Caki2 (cell line): ENCODE measurements at regions not wholly inside any gene's neighbourhood (a gene's known extent, or its start where the extent isn't known, plus 50 kb on each side); places are given as distances from the start of the nearest gene placed in this dataset.

ENCODE experiments used
- DNase-seq: peaks from one replicate; pipeline ENCODE4 v3.0.0-alpha.2; 2015; ENCODE audit warnings: low read depth
- in situ Hi-C: cut with HindIII; loops from 2 replicates; pipeline ENCODE4 v1.10.0; 2016; ENCODE audit warnings: low sequenced_read_pairs, low pct_unique_long_range_greater_than_20kb, mixed read lengths

GRCh38 chr2:147715807-147716206 lies 129.0 kb upstream of the ACVR2A start:
- in situ Hi-C loops: no loop called here
- DNase-seq: no peak

GRCh38 chr2:147714582-147714981 lies 130.2 kb upstream of the ACVR2A start:
- in situ Hi-C loops: no loop called here
- DNase-seq: no peak

GRCh38 chr2:147713349-147713748 lies 131.5 kb upstream of the ACVR2A start:
- DNase-seq: no peak
- in situ Hi-C loops: no loop called here

- DNase-seq: no peak
- in situ Hi-C loops: no loop called here
Observed at GRCh38 chr2:147712051-147712450, 132.8 kb upstream of the ACVR2A start.

GRCh38 chr2:147711031-147711430 lies 133.8 kb upstream of the ACVR2A start:
- DNase-seq: no peak
- in situ Hi-C loops: no loop called here

- in situ Hi-C loops: no loop called here
- no peak for DNase-seq
Observed at GRCh38 chr2:147709655-147710054, 135.2 kb upstream of the ACVR2A start.

- in situ Hi-C loops: no loop called here
- DNase-seq: no peak
Observed at GRCh38 chr2:147703171-147703570, 141.7 kb upstream of the ACVR2A start.

- no peak for DNase-seq
- in situ Hi-C loops: no loop called here
Observed at GRCh38 chr2:147698166-147698565, 146.7 kb upstream of the ACVR2A start.

GRCh38 chr2:147696426-147696825 lies 148.4 kb upstream of the ACVR2A start:
- no peak for DNase-seq

GRCh38 chr2:147689220-147689909 lies 155.5 kb upstream of the ACVR2A start:
- in situ Hi-C loops: no loop called here
- no peak for DNase-seq

More at GRCh38 chr2:147696426-147696825, 148.4 kb upstream of the ACVR2A start:
- in situ Hi-C loops: no loop called here

GRCh38 chr2:147688242-147688641 lies 156.6 kb upstream of the ACVR2A start:
- in situ Hi-C loops: no loop called here
- no peak for DNase-seq

GRCh38 chr2:147686365-147686764 lies 158.5 kb upstream of the ACVR2A start:
- DNase-seq: no peak

GRCh38 chr2:147684903-147685302 lies 159.9 kb upstream of the ACVR2A start:
- DNase-seq: no peak
- in situ Hi-C loops: no loop called here

More at GRCh38 chr2:147686365-147686764, 158.5 kb upstream of the ACVR2A start:
- in situ Hi-C loops: no loop called here

- in situ Hi-C loops: no loop called here
- DNase-seq: no peak
Observed at GRCh38 chr2:147683380-147683779, 161.4 kb upstream of the ACVR2A start.

- in situ Hi-C loops: no loop called here
- DNase-seq: no peak
Observed at GRCh38 chr2:147681093-147681492, 163.7 kb upstream of the ACVR2A start.

- DNase-seq: no peak
- in situ Hi-C loops: no loop called here
Observed at GRCh38 chr2:147679955-147680531, 164.8 kb upstream of the ACVR2A start.

- DNase-seq: no peak
- in situ Hi-C loops: no loop called here
Observed at GRCh38 chr2:147679191-147679954, 165.5 kb upstream of the ACVR2A start.

GRCh38 chr2:147665105-147665504 lies 179.7 kb upstream of the ACVR2A start:
- DNase-seq: no peak
- in situ Hi-C loops: no loop called here

- no peak for DNase-seq
- in situ Hi-C loops: no loop called here
Observed at GRCh38 chr2:147663962-147664361, 180.9 kb upstream of the ACVR2A start.
